Panc1 (cell line): ENCODE measurements at regions not wholly inside any gene's neighbourhood (a gene's known extent, or its start where the extent isn't known, plus 50 kb on each side); places are given as distances from the start of the nearest gene placed in this dataset.

Experiments
- CTCF ChIP-seq: fragments of 450-650 bp; IDR thresholded peaks from 2 replicates; pipeline ENCODE4 v1.5.1; 2017; ENCODE audit warnings: mild to moderate bottlenecking
- POLR2AphosphoS5 ChIP-seq: IDR thresholded peaks from 2 replicates; pipeline ENCODE4 v1.6.1; 2012; ENCODE audit warnings: mild to moderate bottlenecking, low read depth, low read length, moderate library complexity
- REST ChIP-seq, 2 experiments: IDR thresholded peaks; 2 replicates each; pipeline ENCODE4 v1.6.1; 2011 to 2012; ENCODE audit warnings: low read depth in 2 of 2, control low read depth in 1 of 2, low read length in 1 of 2, mild to moderate bottlenecking in 1 of 2, moderate library complexity in 1 of 2; ENCODE audit not compliant: insufficient read depth in 1 of 2
- SIN3A ChIP-seq: IDR thresholded peaks from 2 replicates; pipeline ENCODE4 v1.6.1; 2012; ENCODE audit warnings: low read depth, mild to moderate bottlenecking, low read length, moderate library complexity, borderline replicate concordance; ENCODE audit not compliant: insufficient read depth
- TCF7L2 ChIP-seq: IDR thresholded peaks from 2 replicates; pipeline ENCODE4 v1.6.1; 2011; ENCODE audit warnings: mild to moderate bottlenecking, low read depth, low read length, inconsistent platforms

GRCh38 chr15:97627634-97628033 is 332.9 kb upstream of the ARRDC4 start:
- TF ChIP-seq CTCF (no peak), POLR2AphosphoS5 (no peak), REST (IDR thresholded peaks at IDR 0.05; ENCODE audit: insufficient read depth in 1 of 2, low read depth in 2 of 2, low read length in 1 of 2) (no peak), SIN3A (no peak), TCF7L2 (no peak)
